Fibroblast of the conjunctiva (primary cell): ENCODE measurements at regions not wholly inside any gene's neighbourhood (a gene's known extent, or its start where the extent isn't known, plus 50 kb on each side); places are given as distances from the start of the nearest gene placed in this dataset.
"Not testable (repeated sequence)": the region's sequence is repeated elsewhere in the genome, so short reads cannot be mapped to it uniquely, and the experiment has no call there.

Experiments
- DNase-seq: peaks from one replicate; pipeline ENCODE4 v3.0.0-alpha.2; 2010; ENCODE audit warnings: low read depth

GRCh38 chr4:103415801-103416200 lies 217.7 kb upstream of the CENPE start:
- no peak for DNase-seq

- DNase-seq, result not testable (repeated sequence)
These were observed 214.5 kb upstream of the CENPE start for GRCh38 chr4:103412646-103413045.

- no peak for DNase-seq
These were observed 212.2 kb upstream of the CENPE start for GRCh38 chr4:103410386-103410785.

- no peak for DNase-seq
These were observed 207.3 kb upstream of the CENPE start for GRCh38 chr4:103405415-103405814.

- DNase-seq, result no peak
These were observed 205.5 kb upstream of the CENPE start for GRCh38 chr4:103403619-103404018.

- DNase-seq, result no peak
These were observed 204.1 kb upstream of the CENPE start for GRCh38 chr4:103402198-103402597.

- no peak for DNase-seq
These were observed 202.3 kb upstream of the CENPE start for GRCh38 chr4:103400405-103400804.

- DNase-seq, result no peak
These were observed 199.4 kb upstream of the CENPE start for GRCh38 chr4:103397541-103397940.

GRCh38 chr4:103387508-103388011 lies 189.4 kb upstream of the CENPE start:
- not testable (repeated sequence) for DNase-seq

GRCh38 chr4:103385565-103385964 lies 187.4 kb upstream of the CENPE start:
- not testable (repeated sequence) for DNase-seq

GRCh38 chr4:103375278-103375677 lies 177.1 kb upstream of the CENPE start:
- peak; percentile 32 for DNase-seq

- DNase-seq, result no peak
These were observed 176.6 kb upstream of the CENPE start for GRCh38 chr4:103374758-103375157.

GRCh38 chr4:103374306-103374705 lies 176.2 kb upstream of the CENPE start:
- no peak for DNase-seq

- DNase-seq, result no peak
These were observed 173.9 kb upstream of the CENPE start for GRCh38 chr4:103372002-103372558.

GRCh38 chr4:103370336-103370735 lies 172.2 kb upstream of the CENPE start:
- DNase-seq, result no peak

GRCh38 chr4:103365285-103365684 lies 167.1 kb upstream of the CENPE start:
- no peak for DNase-seq

- DNase-seq, result no peak
These were observed 165.9 kb upstream of the CENPE start for GRCh38 chr4:103364083-103364482.

GRCh38 chr4:103361926-103362325 lies 163.8 kb upstream of the CENPE start:
- DNase-seq, result no peak

- DNase-seq, result no peak
These were observed 161.8 kb upstream of the CENPE start for GRCh38 chr4:103359900-103360299.

GRCh38 chr4:103354006-103354405 lies 155.9 kb upstream of the CENPE start:
- DNase-seq, result no peak

GRCh38 chr4:103329642-103330041 lies 131.5 kb upstream of the CENPE start:
- DNase-seq, result no peak

GRCh38 chr4:103324811-103325210 lies 126.7 kb upstream of the CENPE start:
- no peak for DNase-seq

GRCh38 chr4:103318327-103318726 lies 120.2 kb upstream of the CENPE start:
- no peak for DNase-seq

- DNase-seq, result no peak
These were observed 110.1 kb upstream of the CENPE start for GRCh38 chr4:103308248-103308561.
